Epithelial cell of esophagus (primary cell): ENCODE measurements at regions not wholly inside any gene's neighbourhood (a gene's known extent, or its start where the extent isn't known, plus 50 kb on each side); places are given as distances from the start of the nearest gene placed in this dataset.

Source experiments
- DNase-seq: peaks from one replicate; pipeline ENCODE4 v3.0.0; 2010; ENCODE audit warnings: low read depth
- H3K4me3 ChIP-seq: 2 replicates; pipeline ENCODE4 v1.5.1; 2011; ENCODE audit warnings: mild to moderate bottlenecking, low read length, control low read depth
- CTCF ChIP-seq: IDR thresholded peaks from 2 replicates; pipeline ENCODE4 v1.5.1; 2011; ENCODE audit warnings: low read depth, mild to moderate bottlenecking, low read length, control low read depth, inconsistent platforms; ENCODE audit not compliant: insufficient read depth; ENCODE audit errors: missing control alignments

DNA sequence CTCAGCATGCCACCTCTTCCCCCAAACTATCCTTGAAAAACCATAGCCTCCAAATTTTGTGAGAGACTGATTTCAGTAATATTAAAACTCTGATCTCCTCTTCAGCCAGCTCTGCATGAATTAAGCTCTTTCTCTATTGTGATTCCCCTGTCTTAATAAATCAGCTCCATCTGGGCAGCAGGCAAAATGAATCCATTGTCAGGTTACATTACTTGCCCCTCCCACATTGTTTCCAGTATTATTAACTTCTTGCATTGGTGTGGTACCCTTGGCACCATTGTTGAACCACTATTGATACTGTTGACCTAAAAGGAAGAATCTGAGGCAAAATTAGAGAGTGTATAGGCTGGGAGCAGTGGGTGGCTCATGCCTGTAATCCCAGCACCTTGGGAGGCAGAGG lies 512.2 kb upstream of the VRK2 start:
- TF ChIP-seq CTCF = no peak
- no peak for DNase-seq
- no peak overlapping the region for H3K4me3 ChIP-seq

DNA sequence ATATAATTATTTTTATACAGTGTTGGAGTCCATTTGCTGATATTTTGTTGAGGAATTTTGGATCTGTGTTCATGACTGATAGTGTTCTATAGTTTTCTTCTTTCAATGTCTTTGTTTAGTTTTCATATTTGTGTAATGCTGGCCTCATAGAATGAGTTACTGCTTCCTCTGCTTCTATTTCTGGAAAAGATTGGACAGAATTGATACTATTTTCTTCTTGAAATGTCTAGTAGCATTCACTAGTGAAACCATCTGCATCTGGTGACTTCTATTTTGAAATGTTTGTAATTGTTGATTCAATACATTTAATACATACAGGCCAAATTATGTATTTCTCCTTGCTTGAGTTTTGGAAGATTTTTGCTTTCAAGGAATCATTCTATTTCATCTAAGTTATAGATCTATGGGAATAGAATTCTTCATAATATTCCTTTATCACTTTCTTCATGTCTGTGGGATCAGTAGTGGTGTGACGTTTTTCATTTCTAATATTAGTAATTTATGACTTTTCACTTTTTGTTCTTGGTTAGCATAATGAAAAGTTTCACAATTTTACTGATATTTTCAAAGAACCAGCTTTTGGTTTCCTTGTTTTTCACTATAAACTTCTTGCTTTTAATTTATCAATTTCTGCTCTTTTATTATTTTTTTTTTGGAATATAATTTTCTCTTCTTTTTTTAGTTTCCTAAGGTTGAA lies 509.9 kb upstream of the VRK2 start:
- H3K4me3 ChIP-seq = no peak overlapping the region
- no peak for TF ChIP-seq CTCF
- DNase-seq = no peak

GRCh38 chr2:57539761-57540160 lies 506.8 kb upstream of the VRK2 start:
- no peak for TF ChIP-seq CTCF
- DNase-seq = no peak
- no peak overlapping the region for H3K4me3 ChIP-seq

- DNase-seq = peak; percentile 14
- H3K4me3 ChIP-seq = no peak overlapping the region
- TF ChIP-seq CTCF = no peak
Measured at GRCh38 chr2:57542081-57542480, 504.5 kb upstream of the VRK2 start.

DNA sequence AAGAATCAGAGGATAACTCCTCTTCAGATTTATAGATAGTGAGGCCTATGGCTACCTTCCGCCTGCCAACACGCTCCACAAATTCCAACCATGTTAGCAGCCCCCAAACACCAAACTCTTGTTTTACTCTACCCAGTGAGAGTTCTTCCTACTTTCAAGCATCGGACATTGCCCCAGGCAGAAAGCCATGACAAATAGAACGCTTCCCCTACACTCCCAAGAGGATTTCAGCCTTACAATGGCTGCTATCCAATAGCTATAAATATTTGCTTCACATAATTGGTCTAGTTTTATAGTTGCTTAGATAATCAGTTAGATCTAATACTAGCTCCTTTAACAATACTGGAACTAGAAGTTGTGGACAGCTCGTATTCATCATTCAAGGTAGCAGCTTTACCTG lies 503.4 kb upstream of the VRK2 start:
- no peak for TF ChIP-seq CTCF
- no peak overlapping the region for H3K4me3 ChIP-seq
- DNase-seq = no peak

- no peak overlapping the region for H3K4me3 ChIP-seq
- no peak for TF ChIP-seq CTCF
- DNase-seq = no peak
Measured at GRCh38 chr2:57544624-57545023, 502.0 kb upstream of the VRK2 start.

GRCh38 chr2:57546478-57546877 lies 500.1 kb upstream of the VRK2 start:
- no peak overlapping the region for H3K4me3 ChIP-seq
- no peak for DNase-seq
- no peak for TF ChIP-seq CTCF
